ENCODE measurements at regions not wholly inside any gene's neighbourhood (a gene's known extent, or its start where the extent isn't known, plus 50 kb on each side); places are given as distances from the start of the nearest gene placed in this dataset.

DNA sequence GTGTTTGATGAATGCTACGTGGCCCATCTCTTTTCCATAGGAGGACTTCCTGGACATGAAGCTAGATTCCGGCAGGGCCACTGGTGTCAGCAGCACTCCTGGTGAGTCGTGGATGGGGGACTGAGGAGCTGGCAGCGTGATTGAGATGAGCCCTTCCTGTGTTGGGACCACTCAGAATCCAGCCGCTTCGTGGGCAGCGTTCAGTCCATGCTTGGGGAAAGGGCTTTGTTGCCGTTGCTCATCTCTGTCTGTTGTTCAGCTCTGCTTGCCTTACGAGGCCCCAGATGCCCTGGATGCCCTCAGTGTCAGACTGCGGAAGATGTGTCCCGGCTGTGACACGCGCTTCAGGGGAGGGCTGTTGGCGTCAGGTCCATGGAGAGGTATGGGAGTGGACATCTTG lies 127.1 kb upstream of the RTL1 start:
- intact Hi-C loops (cut with micrococcal nuclease; ENCODE audit: unreplicated experiment), result no loop called here

GRCh38 chr14:101031186-101031585 lies 127.7 kb upstream of the RTL1 start:
- DNase-seq (ENCODE audit: low read depth, low spot score) (no peak), ATAC-seq (no peak)
- no peaks in the 10 kb centered on the region for H3K36me3 ChIP-seq (ENCODE audit: control insufficient read depth, insufficient read depth, low read length)
- CTCF ChIA-PET, result no interaction called here
- no peak for TF ChIP-seq TCF7L2 (IDR thresholded peaks at IDR 0.05; ENCODE audit: low read depth, low read length)
- TF ChIP-seq, protein P1, sequence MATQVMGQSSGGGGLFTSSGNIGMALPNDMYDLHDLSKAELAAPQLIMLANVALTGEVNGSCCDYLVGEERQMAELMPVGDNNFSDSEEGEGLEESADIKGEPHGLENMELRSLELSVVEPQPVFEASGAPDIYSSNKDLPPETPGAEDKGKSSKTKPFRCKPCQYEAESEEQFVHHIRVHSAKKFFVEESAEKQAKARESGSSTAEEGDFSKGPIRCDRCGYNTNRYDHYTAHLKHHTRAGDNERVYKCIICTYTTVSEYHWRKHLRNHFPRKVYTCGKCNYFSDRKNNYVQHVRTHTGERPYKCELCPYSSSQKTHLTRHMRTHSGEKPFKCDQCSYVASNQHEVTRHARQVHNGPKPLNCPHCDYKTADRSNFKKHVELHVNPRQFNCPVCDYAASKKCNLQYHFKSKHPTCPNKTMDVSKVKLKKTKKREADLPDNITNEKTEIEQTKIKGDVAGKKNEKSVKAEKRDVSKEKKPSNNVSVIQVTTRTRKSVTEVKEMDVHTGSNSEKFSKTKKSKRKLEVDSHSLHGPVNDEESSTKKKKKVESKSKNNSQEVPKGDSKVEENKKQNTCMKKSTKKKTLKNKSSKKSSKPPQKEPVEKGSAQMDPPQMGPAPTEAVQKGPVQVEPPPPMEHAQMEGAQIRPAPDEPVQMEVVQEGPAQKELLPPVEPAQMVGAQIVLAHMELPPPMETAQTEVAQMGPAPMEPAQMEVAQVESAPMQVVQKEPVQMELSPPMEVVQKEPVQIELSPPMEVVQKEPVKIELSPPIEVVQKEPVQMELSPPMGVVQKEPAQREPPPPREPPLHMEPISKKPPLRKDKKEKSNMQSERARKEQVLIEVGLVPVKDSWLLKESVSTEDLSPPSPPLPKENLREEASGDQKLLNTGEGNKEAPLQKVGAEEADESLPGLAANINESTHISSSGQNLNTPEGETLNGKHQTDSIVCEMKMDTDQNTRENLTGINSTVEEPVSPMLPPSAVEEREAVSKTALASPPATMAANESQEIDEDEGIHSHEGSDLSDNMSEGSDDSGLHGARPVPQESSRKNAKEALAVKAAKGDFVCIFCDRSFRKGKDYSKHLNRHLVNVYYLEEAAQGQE (IDR thresholded peaks at IDR 0.05; ENCODE audit: insufficient read depth in 1 of 2, low read depth in 2 of 2, low read length in 1 of 2), result no peak
- TF ChIP-seq, protein P2, sequence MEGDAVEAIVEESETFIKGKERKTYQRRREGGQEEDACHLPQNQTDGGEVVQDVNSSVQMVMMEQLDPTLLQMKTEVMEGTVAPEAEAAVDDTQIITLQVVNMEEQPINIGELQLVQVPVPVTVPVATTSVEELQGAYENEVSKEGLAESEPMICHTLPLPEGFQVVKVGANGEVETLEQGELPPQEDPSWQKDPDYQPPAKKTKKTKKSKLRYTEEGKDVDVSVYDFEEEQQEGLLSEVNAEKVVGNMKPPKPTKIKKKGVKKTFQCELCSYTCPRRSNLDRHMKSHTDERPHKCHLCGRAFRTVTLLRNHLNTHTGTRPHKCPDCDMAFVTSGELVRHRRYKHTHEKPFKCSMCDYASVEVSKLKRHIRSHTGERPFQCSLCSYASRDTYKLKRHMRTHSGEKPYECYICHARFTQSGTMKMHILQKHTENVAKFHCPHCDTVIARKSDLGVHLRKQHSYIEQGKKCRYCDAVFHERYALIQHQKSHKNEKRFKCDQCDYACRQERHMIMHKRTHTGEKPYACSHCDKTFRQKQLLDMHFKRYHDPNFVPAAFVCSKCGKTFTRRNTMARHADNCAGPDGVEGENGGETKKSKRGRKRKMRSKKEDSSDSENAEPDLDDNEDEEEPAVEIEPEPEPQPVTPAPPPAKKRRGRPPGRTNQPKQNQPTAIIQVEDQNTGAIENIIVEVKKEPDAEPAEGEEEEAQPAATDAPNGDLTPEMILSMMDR (IDR thresholded peaks at IDR 0.05), result no peak
- no peak for TF ChIP-seq POLR2AphosphoS5 (IDR thresholded peaks at IDR 0.05; ENCODE audit: low read depth, low read length)
- no peak for TF ChIP-seq SIN3A (IDR thresholded peaks at IDR 0.05; ENCODE audit: borderline replicate concordance, insufficient read depth, low read depth, low read length)
- H3K9me3 ChIP-seq (ENCODE audit: control insufficient read depth, insufficient read depth, low read depth, low read length), result no peaks in the 10 kb centered on the region
- POLR2A ChIA-PET, result no interaction called here
- intact Hi-C loops (cut with micrococcal nuclease; ENCODE audit: unreplicated experiment), result no loop called here
- no peaks in the 10 kb centered on the region for H3K27me3 ChIP-seq (ENCODE audit: control insufficient read depth, insufficient read depth, low read length)
- no peak overlapping the region for H3K4me3 ChIP-seq (ENCODE audit: low read depth in 2 of 2, low read length in 2 of 2)
- BruUV-seq (replicated peaks), result no TSS peak
- no peaks in the 10 kb centered on the region for H3K4me1 ChIP-seq (ENCODE audit: control insufficient read depth, insufficient read depth, low read length)
- in situ Hi-C loops (cut with HindIII; ENCODE audit: low pct_unique_long_range_greater_than_20kb, low sequenced_read_pairs), result no loop called here
- H3K27ac ChIP-seq (ENCODE audit: low read length), result no peak overlapping the region

More for the DNA sequence above, 127.1 kb upstream of the RTL1 start:
- H3K9me3 ChIP-seq (ENCODE audit: control insufficient read depth, insufficient read depth, low read depth, low read length), result no peaks in the 10 kb centered on the region
- ChIA-PET POLR2A (no interaction called here), CTCF (interaction anchor here (0.6 kb wide), 1 partner anchor 128 kb away, joined by 4 read pairs; no protein-coding TSS in a partner anchor)
- no peaks in the 10 kb centered on the region for H3K27me3 ChIP-seq (ENCODE audit: control insufficient read depth, insufficient read depth, low read length)
- no peak overlapping the region for H3K4me3 ChIP-seq (ENCODE audit: low read depth in 2 of 2, low read length in 2 of 2)
- no peaks in the 10 kb centered on the region for H3K4me1 ChIP-seq (ENCODE audit: control insufficient read depth, insufficient read depth, low read length)
- H3K36me3 ChIP-seq (ENCODE audit: control insufficient read depth, insufficient read depth, low read length), result no peaks in the 10 kb centered on the region
- DNase-seq (ENCODE audit: low read depth, low spot score), result no peak
- no peak overlapping the region for H3K27ac ChIP-seq (ENCODE audit: low read length)
- no peak for ATAC-seq
- no TSS peak for BruUV-seq (replicated peaks)
- in situ Hi-C loops (cut with HindIII; ENCODE audit: low pct_unique_long_range_greater_than_20kb, low sequenced_read_pairs), result no loop called here
- TF ChIP-seq, protein P2 (IDR thresholded peaks at IDR 0.05), result no peak
- TF ChIP-seq POLR2AphosphoS5 (IDR thresholded peaks at IDR 0.05; ENCODE audit: low read depth, low read length) (no peak), TCF7L2 (IDR thresholded peaks at IDR 0.05; ENCODE audit: low read depth, low read length) (no peak), SIN3A (IDR thresholded peaks at IDR 0.05; ENCODE audit: borderline replicate concordance, insufficient read depth, low read depth, low read length) (no peak)
- TF ChIP-seq, protein P1 (IDR thresholded peaks at IDR 0.05; ENCODE audit: insufficient read depth in 1 of 2, low read depth in 2 of 2, low read length in 1 of 2), result no peak

Measured in Panc1 (cell line).